ENCODE measurements at regions not wholly inside any gene's neighbourhood (a gene's known extent, or its start where the extent isn't known, plus 50 kb on each side); places are given as distances from the start of the nearest gene placed in this dataset.
"Not testable (repeated sequence)": the region's sequence is repeated elsewhere in the genome, so short reads cannot be mapped to it uniquely, and the experiment has no call there.

DNA sequence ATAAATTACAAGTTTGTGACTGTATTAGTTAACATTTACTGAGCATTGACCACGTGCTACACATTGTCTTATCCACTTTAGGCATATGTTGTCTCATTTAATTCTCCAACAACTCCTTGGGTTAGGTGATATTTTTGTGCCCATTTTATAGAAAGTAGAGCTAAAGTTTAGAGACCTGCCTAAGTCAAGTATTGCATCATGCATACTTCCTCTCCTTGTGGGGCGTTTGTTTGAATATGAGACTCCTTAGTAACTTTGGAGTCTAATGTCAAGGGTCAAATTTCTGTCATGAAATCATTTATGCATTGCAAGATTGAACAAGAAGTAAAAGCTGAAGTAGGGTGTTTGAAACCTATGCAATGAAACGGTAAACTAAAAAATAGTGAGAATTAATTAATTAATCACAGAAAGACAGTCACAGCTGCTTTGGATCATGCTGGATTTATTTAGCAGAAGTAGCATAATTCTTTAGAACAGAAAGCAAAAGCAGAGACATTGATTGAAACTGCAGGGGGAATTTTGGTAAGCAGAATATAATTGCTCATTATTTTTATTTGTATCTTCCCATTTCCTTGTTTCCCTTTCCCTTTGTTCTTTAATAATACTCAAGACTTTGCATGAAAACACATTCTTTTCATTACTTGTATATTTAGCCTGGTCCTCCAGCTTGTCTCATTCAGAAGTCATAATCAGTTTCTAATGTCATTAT lies 1374.4 kb upstream of the GJE1 start:
- DNase-seq (ENCODE audit: low read depth in 4 of 4, low spot score in 3 of 4): no peak

GRCh38 chr6:140752234-140752633 lies 1377.8 kb upstream of the CITED2 start:
- no peak for DNase-seq (ENCODE audit: low read depth in 4 of 4, low spot score in 3 of 4)

- DNase-seq (ENCODE audit: low read depth in 4 of 4, low spot score in 3 of 4): no peak
Measured at GRCh38 chr6:140747114-140747513, 1372.7 kb upstream of the CITED2 start.

GRCh38 chr6:140744659-140745320 lies 1370.3 kb upstream of the CITED2 start:
- DNase-seq (ENCODE audit: low read depth in 4 of 4, low spot score in 3 of 4): no peak

DNA sequence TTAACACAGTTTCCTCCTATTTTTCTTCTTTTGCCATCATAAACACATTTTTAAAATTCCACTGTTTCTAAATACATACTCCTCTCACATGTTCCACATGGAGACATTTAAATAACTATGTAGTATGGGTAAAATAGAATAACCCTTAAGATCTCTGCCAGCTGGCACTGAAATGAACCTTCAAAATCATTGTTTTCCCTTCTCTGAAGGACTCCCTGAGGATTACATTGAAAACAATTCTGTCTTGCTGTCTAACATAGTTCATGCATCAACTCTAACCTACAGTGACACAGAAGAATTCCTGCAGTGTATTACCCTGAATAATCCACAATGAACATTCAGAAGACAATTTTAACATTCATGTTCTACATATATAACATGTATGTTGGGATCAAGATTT lies 1361.8 kb upstream of the CITED2 start:
- DNase-seq (ENCODE audit: low read depth in 4 of 4, low spot score in 3 of 4): no peak

DNA sequence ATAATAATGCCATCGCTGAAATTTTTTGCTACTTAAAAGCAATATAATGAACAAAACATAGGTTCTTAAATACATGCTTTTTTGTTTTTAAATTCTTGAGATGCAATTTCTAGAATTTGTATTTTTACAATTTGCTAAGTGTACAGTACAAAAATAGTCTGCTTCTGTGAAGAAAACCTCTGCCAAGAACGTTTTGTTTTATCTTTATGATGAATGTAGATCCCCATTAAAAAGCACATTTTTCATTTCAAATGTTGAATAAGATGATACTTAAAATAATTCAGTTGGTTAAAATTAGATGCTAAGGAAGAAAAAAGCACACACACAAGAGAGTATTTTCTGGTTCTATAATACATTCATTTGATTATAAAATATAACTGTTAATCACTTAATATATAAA lies 1358.5 kb upstream of the CITED2 start:
- DNase-seq (ENCODE audit: low read depth in 4 of 4, low spot score in 3 of 4): no peak

DNA sequence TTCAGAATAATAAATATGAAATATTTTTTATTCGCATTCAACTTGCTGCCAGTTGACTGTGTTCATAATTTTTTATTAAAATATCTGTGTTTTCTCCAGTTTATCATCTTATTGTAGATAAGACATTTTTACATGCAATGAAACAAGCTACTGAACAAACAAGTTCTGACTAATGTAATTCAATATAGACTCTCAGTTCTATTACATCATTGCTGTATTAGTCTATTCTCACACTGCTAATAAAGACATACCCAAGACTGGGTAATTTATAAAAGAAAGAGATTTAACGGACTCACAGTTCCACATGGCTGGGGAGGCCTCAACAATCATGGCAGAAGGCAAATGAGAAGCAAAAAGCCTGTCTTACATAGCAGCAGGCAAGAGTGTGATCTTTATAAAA lies 1357.7 kb upstream of the CITED2 start:
- DNase-seq (ENCODE audit: low read depth in 4 of 4, low spot score in 3 of 4): no peak

DNA sequence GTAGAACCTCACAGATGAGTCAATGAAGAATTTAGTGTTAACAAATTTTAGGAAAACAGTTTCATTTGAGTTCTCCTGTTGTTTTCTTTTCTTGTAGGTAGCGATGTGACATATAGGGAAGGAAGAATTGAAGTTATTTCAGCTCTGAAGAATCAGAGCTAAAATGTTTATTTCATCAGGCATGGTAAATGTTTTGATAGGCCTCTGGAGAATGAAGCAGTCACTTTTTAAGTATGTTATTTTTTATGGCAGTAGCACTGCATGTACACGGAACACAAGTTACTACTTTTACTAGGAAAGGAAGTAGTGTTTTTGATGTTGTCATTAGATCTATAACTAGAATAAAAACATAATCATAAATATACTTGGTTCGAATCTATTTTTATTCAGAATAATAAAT lies 1357.3 kb upstream of the CITED2 start:
- no peak for DNase-seq (ENCODE audit: low read depth in 4 of 4, low spot score in 3 of 4)

DNA sequence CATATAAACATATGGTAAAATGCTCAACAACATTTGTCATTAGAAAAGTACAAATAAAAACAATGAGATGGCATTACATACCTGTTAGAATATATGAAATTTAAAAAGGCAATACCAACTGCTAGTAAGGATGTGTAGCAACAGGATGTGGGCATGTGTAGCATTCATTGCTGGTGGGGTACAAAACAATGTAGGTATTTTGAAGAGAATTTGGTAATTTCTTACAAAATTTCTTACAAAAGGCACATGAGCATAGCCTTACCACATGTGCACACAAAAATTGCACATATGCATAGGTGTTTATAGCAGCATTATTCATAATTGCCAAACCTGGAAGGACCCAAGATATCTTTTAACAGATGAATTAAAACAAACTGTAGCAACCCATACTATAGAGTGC lies 1355.1 kb upstream of the CITED2 start:
- DNase-seq (ENCODE audit: low read depth in 4 of 4, low spot score in 3 of 4): no peak

DNA sequence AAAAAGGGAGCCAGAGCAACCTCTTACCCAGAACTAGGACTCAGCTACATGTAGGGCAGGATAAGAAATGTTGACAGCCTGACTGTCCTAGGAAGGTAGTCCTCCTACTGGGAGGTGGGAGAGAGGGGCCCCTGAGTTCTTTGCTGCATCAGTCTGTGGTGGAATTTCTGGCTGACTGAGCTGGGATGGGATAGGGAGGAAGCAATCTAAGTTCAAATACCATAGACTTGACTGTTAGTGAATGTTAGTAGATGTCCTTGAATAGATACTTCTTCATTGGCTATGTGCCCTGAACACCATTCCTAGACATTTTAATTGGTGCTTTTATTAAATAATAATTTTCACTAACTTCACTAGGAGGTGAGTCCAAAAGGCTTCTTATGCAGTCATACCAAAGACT lies 1343.6 kb upstream of the CITED2 start:
- no peak for DNase-seq (ENCODE audit: low read depth in 4 of 4, low spot score in 3 of 4)

- DNase-seq (ENCODE audit: low read depth in 4 of 4, low spot score in 3 of 4): no peak
Measured at GRCh38 chr6:140713495-140713894, 1339.0 kb upstream of the CITED2 start.

GRCh38 chr6:140711019-140711613 lies 1336.7 kb upstream of the CITED2 start:
- no peak for DNase-seq (ENCODE audit: low read depth in 4 of 4, low spot score in 3 of 4)

DNA sequence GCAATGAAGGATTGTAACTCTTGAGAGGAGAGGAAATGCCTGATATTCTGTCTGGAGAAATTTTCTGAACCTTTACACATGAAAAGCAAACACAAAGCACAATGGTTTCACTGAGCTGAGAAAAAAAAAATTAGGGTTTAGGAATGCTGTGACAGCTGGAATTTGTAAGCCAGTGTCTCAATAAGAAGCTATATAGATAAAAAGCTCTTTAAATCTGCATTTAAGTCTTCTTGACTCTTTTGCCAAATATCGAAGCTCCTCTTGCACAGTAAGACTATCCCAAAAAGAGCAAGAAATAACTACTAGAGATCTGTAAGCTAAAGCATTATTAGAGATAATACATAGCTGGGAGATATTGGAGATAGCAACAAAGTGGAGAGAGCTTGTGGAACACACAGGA lies 1334.0 kb upstream of the CITED2 start:
- no peak for DNase-seq (ENCODE audit: low read depth in 4 of 4, low spot score in 3 of 4)

DNA sequence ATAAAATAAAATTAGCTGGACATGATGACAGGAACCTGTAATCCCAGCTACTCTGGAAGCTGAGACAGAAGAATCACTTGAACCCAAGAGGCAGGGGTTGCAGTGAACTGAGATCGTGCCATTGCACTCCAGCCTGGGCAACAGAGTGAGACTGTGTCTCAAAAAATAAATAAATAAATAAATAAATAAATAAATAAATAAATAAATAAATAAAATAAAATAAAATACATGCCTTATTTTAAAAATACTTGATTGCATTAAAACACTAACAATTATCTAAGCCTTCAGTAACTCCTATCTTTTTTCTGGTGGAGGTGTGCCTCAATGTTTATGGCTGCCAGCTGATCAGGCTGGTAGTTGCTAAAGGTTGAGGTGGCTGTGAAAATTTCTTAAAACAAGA lies 1329.6 kb upstream of the CITED2 start:
- DNase-seq (ENCODE audit: low read depth in 4 of 4, low spot score in 3 of 4): not testable (repeated sequence)

GRCh38 chr6:140697585-140697984 lies 1323.1 kb upstream of the CITED2 start:
- DNase-seq (ENCODE audit: low read depth in 4 of 4, low spot score in 3 of 4): no peak

GRCh38 chr6:140684776-140685550 lies 1310.5 kb upstream of the CITED2 start:
- no peak for DNase-seq (ENCODE audit: low read depth in 4 of 4, low spot score in 3 of 4)

- no peak for DNase-seq (ENCODE audit: low read depth in 4 of 4, low spot score in 3 of 4)
Measured at GRCh38 chr6:140677781-140678528, 1303.5 kb upstream of the CITED2 start.

DNA sequence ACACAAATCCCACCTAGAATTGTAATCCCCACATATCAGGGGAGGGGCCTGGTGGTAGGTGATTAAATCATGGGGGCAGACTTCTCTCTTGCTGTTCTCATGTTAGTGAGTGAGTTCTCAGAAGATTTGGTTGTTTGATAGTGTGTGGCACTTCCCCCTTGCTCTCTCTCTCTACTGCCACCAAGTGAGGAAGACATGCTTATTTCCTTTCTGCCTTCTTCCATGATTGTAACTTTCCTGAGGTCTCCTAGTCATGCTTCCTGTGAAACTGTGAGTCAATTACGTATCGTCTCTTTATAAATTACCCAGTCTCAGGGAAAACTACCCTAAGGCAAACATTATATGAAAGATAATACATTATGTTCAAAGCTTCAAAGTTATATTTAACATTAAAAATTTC lies 1297.5 kb upstream of the CITED2 start:
- no peak for DNase-seq (ENCODE audit: low read depth in 4 of 4, low spot score in 3 of 4)

GRCh38 chr6:140670021-140670420 lies 1295.6 kb upstream of the CITED2 start:
- no peak for DNase-seq (ENCODE audit: low read depth in 4 of 4, low spot score in 3 of 4)

GRCh38 chr6:140669321-140669720 lies 1294.9 kb upstream of the CITED2 start:
- no peak for DNase-seq (ENCODE audit: low read depth in 4 of 4, low spot score in 3 of 4)

DNA sequence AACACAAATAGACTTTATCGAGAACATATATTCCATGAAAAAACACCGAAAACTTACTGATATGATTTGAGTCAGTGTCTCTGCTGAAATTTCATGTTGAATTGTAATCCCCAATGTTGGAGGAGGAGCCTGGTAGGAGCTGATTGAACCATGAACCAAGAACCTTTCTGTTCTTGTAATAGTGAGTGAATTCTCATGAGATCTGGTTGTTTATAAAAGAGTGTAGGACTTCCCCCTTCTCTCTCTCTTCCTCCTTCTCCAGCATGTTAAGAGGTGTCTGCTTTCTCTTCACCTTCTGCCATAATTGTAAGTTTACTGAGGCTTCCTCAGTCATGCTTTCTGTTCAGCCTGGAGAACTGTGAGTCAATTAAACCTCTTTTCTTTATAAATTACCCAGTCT lies 1289.3 kb upstream of the CITED2 start:
- DNase-seq (ENCODE audit: low read depth in 4 of 4, low spot score in 3 of 4): no peak
